ENCODE measurements at regions not wholly inside any gene's neighbourhood (a gene's known extent, or its start where the extent isn't known, plus 50 kb on each side); places are given as distances from the start of the nearest gene placed in this dataset.

DNA sequence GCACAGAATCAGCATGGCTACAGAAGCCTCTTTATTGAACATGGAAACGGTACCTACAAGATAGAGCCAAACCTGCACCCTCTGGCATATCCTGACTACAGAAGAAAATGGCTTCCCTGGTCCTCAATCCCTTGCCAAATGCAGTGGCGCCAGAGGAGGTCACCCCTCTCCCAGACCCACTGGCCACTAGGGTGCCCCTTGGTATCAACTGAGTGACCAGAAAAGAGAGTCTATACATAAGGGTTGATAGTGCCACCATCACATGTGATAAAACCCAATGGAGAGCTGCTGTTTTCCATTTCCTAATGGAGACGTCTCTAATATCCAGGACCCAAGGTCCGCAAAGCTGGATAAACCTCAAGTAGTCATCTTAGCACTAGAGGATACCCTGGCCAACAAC, 52.7 kb upstream of the ALK start:
- DNase-seq = no peak

DNA sequence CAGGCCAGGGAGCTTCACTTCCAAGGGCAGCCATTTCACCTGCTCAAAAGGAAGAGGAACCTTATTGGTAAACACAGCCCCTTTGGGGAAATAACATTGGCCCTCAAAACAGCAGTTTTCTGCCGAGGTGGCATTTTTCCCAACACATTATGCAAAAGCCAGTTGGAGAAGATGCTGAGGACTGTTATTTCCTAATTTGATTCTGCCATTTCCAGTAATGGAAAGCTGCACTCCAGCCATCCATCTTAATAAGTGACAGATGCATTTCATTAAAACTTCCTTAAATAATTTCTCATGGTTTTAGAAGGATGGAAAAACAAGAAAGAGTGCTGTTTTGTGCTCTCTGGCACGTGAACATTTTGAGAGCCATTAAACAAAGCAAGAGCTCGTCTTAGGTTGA, 55.9 kb upstream of the ALK start:
- no peak for DNase-seq

DNA sequence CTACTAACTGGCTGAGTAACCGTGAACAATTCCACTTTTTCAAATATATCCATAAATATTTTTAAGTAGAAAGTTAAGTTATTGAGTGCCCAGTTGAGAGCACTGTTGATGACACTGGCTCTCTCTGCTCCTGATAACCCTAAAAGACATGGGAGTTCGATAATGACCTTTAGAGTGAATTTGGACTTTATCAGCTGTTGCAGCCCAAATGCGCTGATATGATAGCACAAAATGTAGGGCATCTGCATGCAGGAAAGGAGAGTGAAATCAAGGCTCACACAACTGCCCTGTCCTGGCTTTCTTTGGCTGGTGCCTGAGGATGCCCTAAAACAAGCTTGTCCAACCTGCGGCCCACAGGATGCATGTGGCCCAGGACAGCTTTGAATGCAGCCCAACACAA, 60.0 kb upstream of the ALK start:
- no peak for DNase-seq

DNA sequence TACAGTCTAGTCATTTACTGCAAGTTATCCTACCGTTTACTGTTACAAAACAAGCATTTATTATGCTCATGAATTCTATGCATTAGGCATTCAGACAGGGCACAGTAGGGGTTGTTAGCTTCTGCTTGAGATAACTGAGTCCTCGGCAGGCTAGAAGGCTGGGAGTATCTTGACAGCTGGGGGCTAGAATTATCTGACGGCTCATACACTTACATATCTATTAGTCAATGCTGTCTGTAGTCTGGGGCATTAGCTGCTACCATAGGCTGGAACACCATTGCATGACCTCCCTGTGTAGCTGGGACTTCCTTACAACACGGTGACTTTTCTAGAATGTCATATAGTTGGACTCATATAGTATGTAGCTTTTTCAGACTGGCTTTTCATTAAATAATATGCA, 61.9 kb upstream of the ALK start:
- DNase-seq = no peak

DNA sequence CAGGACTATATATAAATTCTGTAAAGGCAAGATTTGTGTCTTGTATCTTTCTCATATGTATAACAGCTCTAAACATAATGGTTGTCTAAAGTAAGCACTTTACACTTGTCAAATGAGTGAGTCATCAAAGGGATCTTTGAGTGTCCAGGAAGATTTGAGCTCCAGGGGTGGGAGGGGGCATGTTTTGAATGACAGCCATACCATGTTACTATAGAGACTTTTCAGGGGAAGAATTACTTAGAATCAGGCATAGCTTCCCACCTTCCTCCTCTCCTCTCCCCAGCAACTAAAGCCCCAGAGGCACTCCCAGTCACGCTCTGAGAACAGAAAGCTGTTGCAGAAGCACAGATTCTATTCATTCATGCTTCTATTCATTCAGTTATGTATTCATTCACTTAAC, 65.8 kb upstream of the ALK start:
- DNase-seq = no peak

DNA sequence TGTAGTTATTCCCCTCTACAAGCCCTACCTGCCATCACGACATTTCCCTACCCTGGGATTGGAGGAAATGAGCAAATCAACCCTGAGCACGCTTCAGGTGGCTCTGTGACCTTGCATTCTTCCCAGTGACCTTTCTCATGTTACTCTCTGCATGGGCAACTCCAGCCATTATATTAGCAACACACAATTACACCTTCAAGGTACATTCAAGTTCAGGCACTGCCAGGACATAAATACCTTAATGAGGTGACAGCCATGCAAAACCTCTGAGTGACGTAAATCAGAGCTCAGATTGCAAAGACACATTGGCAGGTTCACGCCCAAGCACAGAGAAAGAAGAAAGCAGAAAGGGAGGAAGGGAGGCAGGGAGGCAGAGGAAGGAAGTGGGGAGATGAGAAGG, 68.7 kb upstream of the ALK start:
- no peak for DNase-seq

DNA sequence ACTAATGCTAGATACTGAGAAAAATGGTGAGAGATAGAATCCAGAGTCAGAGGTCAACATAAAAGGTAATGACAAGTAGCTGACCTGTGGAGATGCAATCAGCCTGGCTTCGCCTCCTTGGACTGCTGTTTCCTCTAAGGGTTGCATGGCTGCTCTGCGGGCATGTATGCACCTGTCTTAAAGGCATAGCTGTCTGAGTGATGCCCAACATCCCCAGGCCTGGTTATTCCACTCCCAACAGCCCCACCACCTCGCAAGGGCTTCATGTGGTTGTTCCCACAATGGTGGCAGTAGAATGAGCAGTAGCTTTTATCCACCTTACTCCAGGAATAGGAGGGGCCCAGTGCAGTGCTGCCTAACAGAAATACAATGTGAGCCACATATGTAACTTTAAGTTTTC, 69.7 kb upstream of the ALK start:
- DNase-seq = no peak

DNA sequence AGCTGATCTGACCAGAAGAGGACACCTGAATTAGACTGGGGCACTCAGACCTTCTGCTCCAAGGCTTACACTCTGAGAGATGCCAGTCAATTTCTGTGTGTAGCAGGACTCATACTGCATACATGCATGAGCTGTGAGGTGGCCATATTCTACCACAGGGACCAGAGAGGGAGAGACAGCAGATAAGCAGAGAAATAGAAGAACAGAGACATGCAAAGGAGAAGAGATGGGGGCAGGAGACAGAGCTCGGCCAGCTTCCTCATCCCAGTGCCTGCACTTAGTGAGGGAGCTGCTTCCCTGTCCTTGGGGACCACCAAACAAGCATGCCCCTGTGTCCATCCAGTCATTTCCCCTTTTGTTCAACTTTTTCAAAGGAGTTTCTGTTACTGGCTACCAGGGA, 73.9 kb upstream of the ALK start:
- DNase-seq = no peak

DNA sequence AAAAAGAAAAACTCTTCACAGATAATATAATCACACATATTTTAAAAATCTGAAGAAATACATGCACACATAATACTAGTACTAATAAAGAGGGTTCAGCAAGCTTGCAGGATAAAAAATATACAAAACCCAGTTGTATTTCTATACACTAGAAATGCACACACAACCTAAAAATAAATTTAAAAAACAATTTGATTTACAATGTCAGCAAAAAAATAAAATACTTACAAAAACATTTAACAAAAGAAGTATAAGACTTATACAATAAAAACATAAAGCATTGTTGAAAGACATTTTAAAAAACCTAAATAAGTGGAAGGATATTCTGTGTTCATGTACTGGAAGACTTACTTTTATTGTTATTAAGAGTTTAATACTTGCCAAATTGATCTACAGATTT, 81.7 kb upstream of the ALK start:
- DNase-seq = no peak

DNA sequence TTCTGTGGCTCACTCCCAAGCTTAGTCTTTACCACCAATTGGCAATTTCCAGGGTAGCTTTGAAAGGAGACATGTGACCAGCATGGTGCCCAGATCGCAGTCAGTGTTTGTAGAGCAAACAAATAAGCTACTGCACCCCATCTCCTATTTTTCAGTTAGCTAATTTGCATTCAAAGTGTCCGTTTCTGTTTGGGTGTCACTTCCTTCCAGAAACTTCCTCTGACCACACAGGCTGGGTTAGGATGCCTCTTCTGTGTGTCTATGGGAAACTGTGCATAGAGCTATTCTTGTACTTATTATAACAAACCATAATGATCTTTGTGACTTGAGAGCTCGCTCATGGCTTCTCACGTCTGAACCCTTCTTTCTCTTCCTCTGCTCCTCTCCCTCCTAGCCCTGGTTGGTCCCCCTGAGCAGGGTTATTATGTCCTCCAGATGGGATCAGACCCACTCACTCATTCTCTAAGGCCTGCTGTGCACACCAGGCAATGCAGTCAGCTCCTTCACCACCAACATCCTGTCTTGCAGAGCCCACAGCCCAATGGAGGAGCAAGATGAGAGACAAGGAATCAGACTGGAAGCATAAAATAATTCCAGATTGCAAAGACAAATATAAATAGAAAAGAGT, 101.2 kb upstream of the ALK start:
- DNase-seq = no peak

DNA sequence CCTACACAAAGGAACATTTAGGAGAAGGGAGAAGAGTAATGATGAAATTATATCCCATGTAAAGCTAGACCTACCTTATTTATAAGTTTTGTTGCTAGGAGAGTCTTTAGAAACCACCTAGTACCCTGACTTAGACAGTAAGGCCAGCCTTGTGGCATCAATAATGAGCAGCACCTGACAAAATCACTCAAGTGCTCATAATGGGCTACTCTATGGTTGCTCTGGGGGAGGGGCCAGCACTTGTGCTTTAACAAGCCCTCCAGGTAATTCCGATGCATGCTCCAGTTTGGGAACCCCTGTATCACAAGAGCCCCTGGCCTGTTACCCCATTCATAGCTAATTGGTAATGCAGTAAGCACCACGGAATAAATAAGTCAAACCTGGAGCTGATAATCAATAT, 102.9 kb upstream of the ALK start:
- no peak for DNase-seq

DNA sequence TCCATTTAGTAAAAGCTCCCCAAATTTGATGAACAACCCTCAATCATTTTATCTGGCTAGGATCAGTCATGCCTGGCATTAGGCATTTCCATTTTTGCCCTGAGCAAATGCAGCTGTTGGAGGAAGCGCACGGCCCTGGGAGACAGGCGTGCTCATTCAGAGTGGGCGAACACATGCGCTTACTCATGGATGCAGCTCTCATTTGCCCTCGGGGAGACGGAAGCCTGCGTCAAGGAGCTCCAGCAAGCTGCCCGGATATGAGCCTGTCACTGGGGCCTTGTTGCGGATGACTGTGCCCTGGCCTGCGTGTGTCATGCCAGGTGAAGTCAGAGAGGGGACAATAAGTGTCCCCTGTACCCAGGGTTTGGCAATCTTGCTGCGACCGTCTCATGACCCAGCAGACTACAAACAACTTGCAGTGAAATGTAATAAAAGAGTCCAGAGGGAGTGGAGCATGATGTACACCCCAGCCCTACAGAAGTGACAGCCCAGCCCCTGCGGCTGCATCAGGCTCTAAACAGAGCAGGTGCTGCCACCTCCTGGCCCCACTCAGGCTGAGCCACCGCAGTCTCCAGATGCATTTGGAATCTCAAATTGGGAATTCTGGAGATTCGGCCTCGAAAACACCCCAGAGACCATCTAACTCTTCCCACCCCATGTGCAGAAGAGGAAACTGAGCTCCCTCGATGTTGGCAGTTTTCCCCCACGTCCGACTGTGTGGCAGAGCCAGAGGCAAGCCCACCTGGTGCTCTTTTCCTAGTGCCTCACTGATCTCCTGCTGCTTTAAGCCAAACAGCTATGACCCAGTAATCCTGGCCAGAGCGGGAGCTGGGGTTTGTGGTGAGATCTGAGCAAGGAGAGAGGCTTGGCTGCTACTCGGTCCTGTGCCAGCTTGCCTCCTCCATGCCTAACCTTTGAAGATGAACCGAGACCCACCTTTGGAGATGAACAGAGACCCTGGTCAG, 105.0 kb upstream of the ALK start:
- no peak for DNase-seq

DNA sequence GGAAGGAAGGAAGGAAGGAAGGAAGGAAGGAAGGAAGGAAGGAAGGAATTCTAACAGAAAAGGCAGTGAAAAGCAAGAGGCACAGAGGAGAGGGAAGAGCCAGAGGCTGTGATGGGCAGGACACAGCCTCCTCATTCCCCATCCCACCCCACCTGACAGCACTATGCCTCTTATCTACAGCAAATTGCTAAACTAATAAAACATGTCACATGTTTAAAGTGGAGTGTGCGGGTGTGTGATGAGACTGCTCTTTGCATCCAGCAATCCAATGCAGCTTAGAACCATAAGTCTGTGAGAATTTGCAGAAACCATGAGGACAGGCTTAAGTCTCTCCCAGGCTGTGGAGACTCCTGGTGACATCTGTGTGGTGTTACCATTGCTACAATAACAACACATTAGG, 108.4 kb upstream of the ALK start:
- DNase-seq = no peak

DNA sequence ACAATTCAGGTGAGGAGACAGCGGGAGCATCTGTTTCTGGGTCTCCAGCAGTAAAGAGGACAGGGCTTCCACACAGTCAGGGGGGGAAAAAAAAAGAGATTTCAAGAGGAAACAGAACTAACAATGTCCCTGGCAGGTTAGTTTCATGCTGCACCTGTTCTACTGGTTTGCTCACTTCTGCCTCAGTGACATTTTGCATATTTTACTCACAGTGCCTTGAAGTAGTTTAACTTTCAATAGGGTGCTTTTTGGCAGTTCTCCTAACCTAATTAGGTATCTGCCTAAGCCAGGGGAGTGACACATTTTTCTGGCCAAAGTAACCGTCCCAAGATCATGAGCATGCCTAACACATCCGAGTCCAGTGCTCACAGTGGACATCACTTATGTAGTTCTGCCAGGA, 109.0 kb upstream of the ALK start:
- no peak for DNase-seq

DNA sequence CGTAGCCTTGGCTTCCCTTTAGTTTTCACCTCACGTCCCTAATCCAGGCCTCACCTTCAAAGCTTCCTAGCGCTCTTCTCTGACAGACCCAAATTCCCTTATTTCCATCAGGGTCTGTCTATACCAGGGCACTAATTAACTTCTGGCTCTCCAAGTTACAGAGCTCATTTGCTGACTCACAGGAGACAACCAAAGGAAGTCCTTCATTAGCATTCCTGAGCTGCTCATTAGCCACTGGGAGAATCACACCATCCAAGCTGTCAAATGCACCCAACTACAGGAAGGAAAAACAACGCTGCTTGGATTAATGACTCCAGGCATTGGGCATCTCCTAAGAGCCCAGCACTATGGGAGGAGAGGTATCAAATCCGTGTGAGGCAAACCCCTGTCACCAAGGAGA, 109.8 kb upstream of the ALK start:
- DNase-seq = no peak

DNA sequence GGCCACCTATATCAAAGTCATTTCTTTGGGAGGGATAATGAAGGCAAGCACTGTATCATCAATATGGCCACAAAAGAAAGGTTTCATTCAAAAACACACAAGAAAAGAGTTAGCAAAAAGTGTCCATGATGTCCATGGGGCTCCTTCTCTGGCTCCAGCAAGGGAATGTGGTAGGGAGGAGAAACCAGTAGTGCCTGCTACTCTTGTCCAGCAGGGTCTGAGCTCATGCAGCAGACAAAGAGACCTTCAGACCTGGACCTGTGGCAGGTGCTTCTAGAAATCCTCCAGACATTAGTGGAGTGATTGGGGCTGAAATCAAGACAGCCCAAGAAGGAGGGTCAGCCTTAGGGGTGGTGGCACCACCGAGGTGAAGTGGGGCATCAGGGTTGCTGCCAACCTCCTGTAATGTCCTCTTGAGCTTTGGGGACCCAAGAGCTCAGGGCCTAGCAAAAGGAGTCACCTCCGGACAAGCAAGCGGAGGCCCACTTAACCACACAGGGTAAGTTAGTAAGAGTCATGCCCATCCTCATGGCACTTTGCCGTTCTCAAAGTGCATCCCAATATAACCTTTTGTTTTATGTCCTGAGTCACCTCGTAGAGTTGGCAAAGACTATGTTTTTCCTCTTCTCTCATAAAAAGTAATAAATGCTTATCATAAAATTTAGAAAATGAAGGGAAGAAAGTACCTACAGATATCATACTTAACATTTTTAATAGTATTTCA, 112.6 kb upstream of the YPEL5 start:
- no peak for DNase-seq

DNA sequence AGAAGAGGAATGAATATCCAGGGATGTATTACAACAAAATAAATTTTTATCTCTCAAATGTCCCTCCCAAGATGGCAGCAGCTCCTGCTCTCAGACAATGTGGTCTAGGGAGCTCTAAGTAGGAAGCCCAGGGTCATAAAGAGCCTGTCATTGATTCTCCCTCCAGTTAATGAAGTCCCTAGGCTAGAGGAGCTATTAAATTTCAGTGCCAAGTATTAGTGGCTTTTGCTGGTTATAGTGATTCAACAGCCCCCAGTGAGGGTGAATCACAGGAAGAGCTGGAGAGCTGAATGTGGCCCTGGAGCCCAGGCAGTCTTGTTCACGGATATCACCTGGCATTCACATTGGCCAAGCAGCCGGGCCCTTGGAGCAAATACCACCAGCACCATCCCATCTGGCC, 109.8 kb upstream of the YPEL5 start:
- DNase-seq = no peak

DNA sequence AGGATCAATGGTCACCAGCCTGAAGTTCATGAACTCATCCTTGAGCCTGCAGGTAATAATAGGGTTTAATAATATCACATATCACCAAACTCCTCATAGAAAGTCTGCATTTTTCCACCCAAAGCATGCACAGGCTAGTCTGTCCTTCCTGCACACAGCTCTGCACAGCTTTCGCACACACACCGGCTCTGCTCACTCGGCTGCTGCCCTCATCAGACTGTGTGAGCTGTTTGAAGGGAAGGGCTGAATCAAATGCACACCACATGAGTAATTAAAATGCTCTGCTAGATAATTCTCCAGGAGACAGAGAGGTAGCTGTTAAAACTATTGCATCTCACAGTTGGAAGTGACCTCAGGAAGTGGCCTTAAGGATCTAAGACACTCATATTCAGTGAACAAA, 108.4 kb upstream of the YPEL5 start:
- DNase-seq = no peak

DNA sequence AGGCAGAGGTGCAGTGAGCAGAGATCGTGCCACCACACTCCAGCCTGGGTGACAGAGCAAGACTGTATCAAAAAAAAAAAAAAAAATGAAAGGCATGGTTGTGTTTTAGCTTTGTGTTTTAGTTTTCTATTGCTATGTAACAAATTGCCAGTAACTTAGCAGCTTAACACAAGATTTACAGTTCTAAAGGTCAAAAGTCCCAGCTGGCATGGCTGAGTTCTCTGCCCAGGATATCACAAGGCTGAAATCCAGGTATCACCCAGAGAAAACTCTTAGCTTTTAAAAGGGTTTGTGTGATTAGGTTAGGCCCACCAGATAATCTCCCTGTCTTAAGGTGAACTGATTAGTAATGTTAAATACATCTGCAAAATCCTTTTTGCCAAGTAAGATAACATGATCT, 107.7 kb upstream of the YPEL5 start:
- DNase-seq = no peak

DNA sequence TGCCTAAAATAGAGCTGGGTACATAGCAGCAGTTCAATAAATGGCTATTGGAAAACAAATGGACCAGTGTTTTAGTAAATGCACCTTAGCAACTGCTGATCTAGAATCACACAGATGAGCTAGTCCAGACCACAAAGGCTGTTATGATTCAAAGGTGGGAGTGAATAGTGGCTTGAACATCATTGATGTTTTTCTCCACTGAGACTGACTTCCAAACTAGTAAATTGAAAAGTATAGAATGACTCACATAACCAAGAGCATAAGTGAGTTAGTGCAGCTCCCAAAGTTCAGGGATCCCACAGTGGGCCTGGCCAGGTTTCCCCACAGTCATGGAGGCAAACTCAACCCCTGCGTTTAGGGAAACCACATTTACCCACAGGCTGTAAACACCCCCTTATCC, 106.7 kb upstream of the YPEL5 start:
- no peak for DNase-seq

DNA sequence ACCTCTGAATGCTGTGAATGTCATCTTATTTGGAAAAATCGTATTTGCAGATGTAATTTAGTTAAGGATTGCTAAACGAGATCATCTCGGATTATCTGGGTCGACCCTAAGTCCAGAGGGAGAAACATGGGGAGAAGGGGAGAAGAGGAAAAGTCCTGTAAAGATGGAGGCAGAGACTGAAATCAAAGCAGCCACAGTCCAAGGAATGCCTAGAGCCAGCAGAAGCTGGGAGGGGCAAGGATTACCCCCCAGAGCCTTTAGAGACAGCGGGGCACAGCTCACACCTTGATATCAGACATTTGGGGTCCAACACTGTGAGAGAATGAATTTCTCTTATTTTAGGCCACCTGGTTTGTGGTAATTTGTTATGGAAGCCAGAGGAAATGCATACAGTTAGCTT, 104.9 kb upstream of the YPEL5 start:
- DNase-seq = no peak

DNA sequence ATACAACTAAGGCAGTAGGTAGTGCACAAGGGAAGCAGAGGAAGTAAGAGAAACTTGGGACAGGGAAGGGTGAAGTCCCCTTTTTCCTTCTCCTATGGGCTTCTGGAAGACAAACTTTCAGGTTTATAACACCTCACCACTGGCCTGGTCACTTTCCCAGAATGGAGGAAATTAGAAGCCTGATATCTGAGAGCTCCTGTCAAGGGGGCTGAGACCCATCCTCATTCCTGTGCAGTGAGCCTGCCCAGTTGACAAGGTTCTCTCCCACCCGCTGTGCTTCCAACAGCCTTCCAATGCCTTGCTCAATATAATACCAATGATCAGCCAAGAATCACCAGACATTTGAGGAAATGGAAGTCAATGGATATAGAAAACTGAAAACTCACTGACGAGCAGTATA, 100.4 kb upstream of the YPEL5 start:
- DNase-seq = no peak

DNA sequence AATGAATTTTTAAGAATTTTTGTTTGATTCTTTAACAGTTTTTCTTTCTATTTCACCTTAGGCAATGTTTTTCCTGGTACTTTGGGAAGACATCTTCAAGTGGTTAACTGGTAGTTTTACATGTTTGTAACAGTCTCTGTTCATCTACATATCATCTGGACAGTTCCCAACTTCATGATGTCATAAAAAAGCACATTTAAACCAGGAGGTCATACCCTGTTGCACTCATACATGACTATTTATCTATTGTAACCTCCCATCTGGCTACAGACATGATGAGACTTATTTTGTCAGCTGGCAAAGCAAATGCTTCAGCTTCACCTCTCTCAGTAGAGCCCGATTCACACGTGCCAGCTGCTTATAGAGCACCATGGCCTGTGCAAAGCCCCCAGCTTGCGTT, 99.8 kb upstream of the YPEL5 start:
- no peak for DNase-seq

DNA sequence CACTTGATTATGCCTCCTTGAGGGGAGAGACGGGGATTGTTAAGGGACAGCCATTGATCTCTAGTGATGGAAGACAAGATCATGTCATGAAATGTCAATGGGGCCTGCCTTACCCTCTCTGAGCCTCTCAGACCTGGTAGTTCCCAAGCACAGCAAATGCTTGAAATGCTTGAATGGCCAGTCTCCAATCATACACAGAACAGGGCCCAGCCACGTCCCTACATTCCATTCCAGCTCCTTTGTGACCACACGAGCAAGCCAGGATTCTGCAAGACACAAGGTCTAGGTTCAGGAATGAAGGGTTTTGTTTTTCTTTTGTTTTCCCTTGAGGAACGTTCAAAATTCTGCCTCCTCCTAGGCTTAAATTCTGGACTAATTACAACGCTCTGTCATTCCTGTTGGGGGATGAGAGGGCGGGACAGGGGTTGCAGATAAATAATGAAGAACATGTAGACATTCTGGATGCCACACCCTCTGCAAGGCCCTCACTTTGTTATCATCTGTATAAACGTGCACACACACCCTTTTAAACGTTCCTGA, 98.1 kb upstream of the YPEL5 start:
- no peak for DNase-seq

All from central memory CD4-positive, alpha-beta T cell (primary cell).